ENCODE measurements at regions not wholly inside any gene's neighbourhood (a gene's known extent, or its start where the extent isn't known, plus 50 kb on each side); places are given as distances from the start of the nearest gene placed in this dataset.
"Not testable (repeated sequence)": the region's sequence is repeated elsewhere in the genome, so short reads cannot be mapped to it uniquely, and the experiment has no call there.

GRCh38 chr7:119944601-119944972 is 328.4 kb upstream of the KCND2 start:
- no peaks in the 10 kb centered on the region for H3K4me1 Mint-ChIP-seq (ENCODE audit: low read depth)
- intact Hi-C loops (cut with micrococcal nuclease), result no loop called here
- no peaks in the 10 kb centered on the region for H3K36me3 Mint-ChIP-seq (ENCODE audit: low read depth)
- H3K27ac Mint-ChIP-seq, result no peak overlapping the region
- H3K9me3 Mint-ChIP-seq, result no peaks in the 10 kb centered on the region
- DNase-seq (ENCODE audit: low spot score), result no peak
- no peaks in the 10 kb centered on the region for H3K27me3 Mint-ChIP-seq (ENCODE audit: low read depth)
- no peak overlapping the region for H3K4me3 Mint-ChIP-seq (ENCODE audit: low read depth)

GRCh38 chr7:119945822-119946221 is 327.2 kb upstream of the KCND2 start:
- intact Hi-C loops (cut with micrococcal nuclease), result no loop called here
- no peaks in the 10 kb centered on the region for H3K36me3 Mint-ChIP-seq (ENCODE audit: low read depth)
- no peak overlapping the region for H3K4me3 Mint-ChIP-seq (ENCODE audit: low read depth)
- no peak for DNase-seq (ENCODE audit: low spot score)
- peaks cover 11% of the 10 kb centered on the region for H3K9me3 Mint-ChIP-seq
- no peaks in the 10 kb centered on the region for H3K27me3 Mint-ChIP-seq (ENCODE audit: low read depth)
- H3K4me1 Mint-ChIP-seq (ENCODE audit: low read depth), result no peaks in the 10 kb centered on the region
- H3K27ac Mint-ChIP-seq, result no peak overlapping the region

GRCh38 chr7:119949053-119949452 is 323.9 kb upstream of the KCND2 start:
- H3K27ac Mint-ChIP-seq, result no peak overlapping the region
- H3K36me3 Mint-ChIP-seq (ENCODE audit: low read depth), result no peaks in the 10 kb centered on the region
- no peak for DNase-seq (ENCODE audit: low spot score)
- H3K4me1 Mint-ChIP-seq (ENCODE audit: low read depth), result no peaks in the 10 kb centered on the region
- no peak overlapping the region for H3K4me3 Mint-ChIP-seq (ENCODE audit: low read depth)
- no peaks in the 10 kb centered on the region for H3K27me3 Mint-ChIP-seq (ENCODE audit: low read depth)
- H3K9me3 Mint-ChIP-seq, result peaks cover 11% of the 10 kb centered on the region
- intact Hi-C loops (cut with micrococcal nuclease), result no loop called here

GRCh38 chr7:119950390-119951041 is 322.5 kb upstream of the KCND2 start:
- DNase-seq (ENCODE audit: low spot score); H3K36me3 Mint-ChIP-seq (ENCODE audit: low read depth); H3K27ac Mint-ChIP-seq; H3K27me3 Mint-ChIP-seq (ENCODE audit: low read depth); H3K4me1 Mint-ChIP-seq (ENCODE audit: low read depth); H3K4me3 Mint-ChIP-seq (ENCODE audit: low read depth); intact Hi-C loops (cut with micrococcal nuclease): not testable (repeated sequence)
- peaks cover 11% of the 10 kb centered on the region for H3K9me3 Mint-ChIP-seq

- intact Hi-C loops (cut with micrococcal nuclease), result not testable (repeated sequence)
Observed at GRCh38 chr7:119951614-119952013, 321.4 kb upstream of the KCND2 start.

GRCh38 chr7:119957335-119957734 is 315.6 kb upstream of the KCND2 start:
- Mint-ChIP-seq H3K4me3 (ENCODE audit: low read depth) (no peak overlapping the region), H3K4me1 (ENCODE audit: low read depth) (no peaks in the 10 kb centered on the region), H3K9me3 (no peaks in the 10 kb centered on the region), H3K27me3 (ENCODE audit: low read depth) (no peaks in the 10 kb centered on the region), H3K27ac (no peak overlapping the region), H3K36me3 (ENCODE audit: low read depth) (no peaks in the 10 kb centered on the region)
- DNase-seq (ENCODE audit: low spot score), result no peak
- intact Hi-C loops (cut with micrococcal nuclease), result no loop called here

More at GRCh38 chr7:119951614-119952013, 321.4 kb upstream of the KCND2 start:
- not testable (repeated sequence) for H3K27me3 Mint-ChIP-seq (ENCODE audit: low read depth); DNase-seq (ENCODE audit: low spot score); H3K4me3 Mint-ChIP-seq (ENCODE audit: low read depth); H3K27ac Mint-ChIP-seq; H3K36me3 Mint-ChIP-seq (ENCODE audit: low read depth); H3K4me1 Mint-ChIP-seq (ENCODE audit: low read depth)
- peaks cover 11% of the 10 kb centered on the region for H3K9me3 Mint-ChIP-seq

GRCh38 chr7:119959811-119960210 is 313.2 kb upstream of the KCND2 start:
- H3K9me3 Mint-ChIP-seq, result no peaks in the 10 kb centered on the region
- no peaks in the 10 kb centered on the region for H3K4me1 Mint-ChIP-seq (ENCODE audit: low read depth)
- intact Hi-C loops (cut with micrococcal nuclease), result no loop called here
- H3K27me3 Mint-ChIP-seq (ENCODE audit: low read depth), result no peaks in the 10 kb centered on the region
- DNase-seq (ENCODE audit: low spot score), result no peak
- no peak overlapping the region for H3K4me3 Mint-ChIP-seq (ENCODE audit: low read depth)
- H3K27ac Mint-ChIP-seq, result no peak overlapping the region
- no peaks in the 10 kb centered on the region for H3K36me3 Mint-ChIP-seq (ENCODE audit: low read depth)

- Mint-ChIP-seq H3K27ac (no peak overlapping the region), H3K9me3 (no peaks in the 10 kb centered on the region), H3K36me3 (ENCODE audit: low read depth) (no peaks in the 10 kb centered on the region), H3K4me1 (ENCODE audit: low read depth) (no peaks in the 10 kb centered on the region), H3K27me3 (ENCODE audit: low read depth) (no peaks in the 10 kb centered on the region), H3K4me3 (ENCODE audit: low read depth) (no peak overlapping the region)
- intact Hi-C loops (cut with micrococcal nuclease), result no loop called here
- no peak for DNase-seq (ENCODE audit: low spot score)
Observed at GRCh38 chr7:119963654-119964053, 309.3 kb upstream of the KCND2 start.

- no peak overlapping the region for H3K4me3 Mint-ChIP-seq (ENCODE audit: low read depth)
- no peaks in the 10 kb centered on the region for H3K4me1 Mint-ChIP-seq (ENCODE audit: low read depth)
- H3K36me3 Mint-ChIP-seq (ENCODE audit: low read depth), result no peaks in the 10 kb centered on the region
- no peaks in the 10 kb centered on the region for H3K27me3 Mint-ChIP-seq (ENCODE audit: low read depth)
- intact Hi-C loops (cut with micrococcal nuclease), result no loop called here
- H3K27ac Mint-ChIP-seq, result no peak overlapping the region
- DNase-seq (ENCODE audit: low spot score), result no peak
- no peaks in the 10 kb centered on the region for H3K9me3 Mint-ChIP-seq
Observed at GRCh38 chr7:119964065-119964464, 308.9 kb upstream of the KCND2 start.

- intact Hi-C loops (cut with micrococcal nuclease), result no loop called here
- no peaks in the 10 kb centered on the region for H3K4me1 Mint-ChIP-seq (ENCODE audit: low read depth)
- DNase-seq (ENCODE audit: low spot score), result no peak
- H3K27me3 Mint-ChIP-seq (ENCODE audit: low read depth), result no peaks in the 10 kb centered on the region
- no peaks in the 10 kb centered on the region for H3K9me3 Mint-ChIP-seq
- H3K27ac Mint-ChIP-seq, result no peak overlapping the region
- no peak overlapping the region for H3K4me3 Mint-ChIP-seq (ENCODE audit: low read depth)
- no peaks in the 10 kb centered on the region for H3K36me3 Mint-ChIP-seq (ENCODE audit: low read depth)
Observed at GRCh38 chr7:119964788-119965542, 308.0 kb upstream of the KCND2 start.

GRCh38 chr7:119967221-119967620 is 305.8 kb upstream of the KCND2 start:
- Mint-ChIP-seq H3K9me3 (no peaks in the 10 kb centered on the region), H3K27ac (no peak overlapping the region), H3K27me3 (ENCODE audit: low read depth) (no peaks in the 10 kb centered on the region), H3K4me1 (ENCODE audit: low read depth) (no peaks in the 10 kb centered on the region), H3K4me3 (ENCODE audit: low read depth) (no peak overlapping the region), H3K36me3 (ENCODE audit: low read depth) (no peaks in the 10 kb centered on the region)
- intact Hi-C loops (cut with micrococcal nuclease), result no loop called here
- DNase-seq (ENCODE audit: low spot score), result no peak

- H3K27ac Mint-ChIP-seq; H3K4me3 Mint-ChIP-seq (ENCODE audit: low read depth); H3K4me1 Mint-ChIP-seq (ENCODE audit: low read depth); intact Hi-C loops (cut with micrococcal nuclease); H3K36me3 Mint-ChIP-seq (ENCODE audit: low read depth); H3K9me3 Mint-ChIP-seq; DNase-seq (ENCODE audit: low spot score); H3K27me3 Mint-ChIP-seq (ENCODE audit: low read depth): not testable (repeated sequence)
Observed at GRCh38 chr7:119968411-119968810, 304.6 kb upstream of the KCND2 start.

GRCh38 chr7:119969054-119969453 is 303.9 kb upstream of the KCND2 start:
- no peak overlapping the region for H3K27ac Mint-ChIP-seq
- H3K27me3 Mint-ChIP-seq (ENCODE audit: low read depth), result no peaks in the 10 kb centered on the region
- intact Hi-C loops (cut with micrococcal nuclease), result no loop called here
- H3K4me1 Mint-ChIP-seq (ENCODE audit: low read depth), result no peaks in the 10 kb centered on the region
- no peak for DNase-seq (ENCODE audit: low spot score)
- H3K36me3 Mint-ChIP-seq (ENCODE audit: low read depth), result no peaks in the 10 kb centered on the region
- H3K4me3 Mint-ChIP-seq (ENCODE audit: low read depth), result no peak overlapping the region
- H3K9me3 Mint-ChIP-seq, result no peaks in the 10 kb centered on the region
